NCI-H526 treated with DMSO at 0.1 percent for 48 hours (cell line): ENCODE measurements at regions not wholly inside any gene's neighbourhood (a gene's known extent, or its start where the extent isn't known, plus 50 kb on each side); places are given as distances from the start of the nearest gene placed in this dataset.
A peak's percentile ranks its signal among the peaks of the same experiment; 100 is the strongest.

Experiments
- DNase-seq: peaks from one replicate; lab custom pipeline; 2025; lab: John Stamatoyannopoulos, UW

GRCh38 chr12:115758877-115759620 is 518.4 kb downstream of the MED13L start:
- no peak for DNase-seq

DNA sequence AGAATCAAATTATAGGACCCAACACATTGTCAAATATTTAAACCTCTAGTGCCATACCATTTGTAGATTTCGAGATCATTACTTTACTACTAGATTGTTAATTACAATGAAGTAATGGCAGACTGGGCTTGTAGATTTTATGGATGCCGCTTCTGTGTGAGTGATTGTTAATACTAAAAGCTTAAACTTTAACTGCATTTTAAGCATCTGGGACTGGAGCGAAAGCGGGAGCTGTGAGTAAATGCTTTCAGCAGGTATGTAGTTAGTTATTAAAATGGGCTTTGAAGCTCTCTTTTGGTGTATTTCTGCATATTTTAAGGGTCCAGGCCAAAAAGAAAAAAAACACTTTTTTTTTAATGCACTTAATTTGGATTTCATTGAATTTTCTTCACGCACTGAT is 519.3 kb downstream of the MED13L start:
- DNase-seq = no peak

- DNase-seq = no peak
These were observed 520.7 kb downstream of the MED13L start for GRCh38 chr12:115756804-115757203.

- no peak for DNase-seq
These were observed 521.2 kb downstream of the MED13L start for GRCh38 chr12:115756271-115756670.

DNA sequence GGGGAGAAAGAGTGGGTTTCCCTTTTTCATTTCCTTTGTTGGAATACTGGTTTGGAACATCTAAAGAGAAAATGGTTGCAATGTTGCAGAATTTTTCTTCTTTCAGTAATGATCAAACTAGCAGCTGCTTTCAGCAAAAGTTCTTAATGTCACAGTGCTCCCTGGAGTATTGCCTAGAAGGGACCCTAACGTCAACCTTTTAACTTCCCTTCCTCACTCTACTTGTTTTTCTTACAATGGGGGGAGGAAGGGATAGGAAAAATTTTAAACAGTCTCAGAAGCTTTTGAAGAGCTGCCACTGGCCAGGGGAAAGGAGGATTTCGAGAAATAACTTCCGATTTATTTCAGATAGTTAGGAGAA is 521.8 kb downstream of the MED13L start:
- DNase-seq = no peak

GRCh38 chr12:115755061-115755724 is 522.3 kb downstream of the MED13L start:
- no peak for DNase-seq

DNA sequence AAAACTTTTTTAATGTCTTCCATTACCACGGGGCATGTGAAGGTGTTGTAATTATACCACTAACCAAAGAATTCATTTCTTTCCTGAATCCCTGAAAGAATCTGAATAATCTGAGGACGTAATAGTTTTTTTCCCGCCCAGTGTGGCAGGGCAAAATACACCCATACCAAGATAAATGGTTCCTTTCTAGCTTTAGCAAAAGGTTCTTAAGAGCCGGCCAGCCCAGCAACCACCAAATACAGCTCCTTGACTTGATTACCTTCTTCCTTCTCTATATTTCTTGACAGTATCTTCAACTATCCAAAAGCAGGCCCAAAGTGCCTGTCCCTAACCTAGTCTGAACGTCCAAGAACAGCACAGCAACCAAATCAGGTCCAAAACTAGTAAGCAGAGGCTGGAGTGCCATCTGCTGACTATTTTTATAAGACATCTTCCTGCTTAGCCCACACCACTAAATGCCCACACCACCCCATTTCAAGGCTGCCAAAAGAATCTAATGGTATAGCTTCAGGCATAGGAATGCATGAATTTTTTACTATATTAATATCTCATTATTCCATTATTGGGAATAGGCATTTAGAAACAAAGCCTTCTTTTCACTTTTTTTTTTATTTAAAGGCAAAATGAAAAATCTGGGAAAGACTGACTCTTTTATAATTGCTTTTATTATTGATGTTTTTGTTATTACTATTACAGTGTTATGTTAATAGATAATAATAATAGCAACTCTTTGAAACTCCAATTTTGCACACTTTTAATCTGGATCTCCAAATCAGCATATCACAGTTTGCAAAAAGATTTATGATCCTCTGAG is 524.4 kb downstream of the MED13L start:
- peak; percentile 52 for DNase-seq

GRCh38 chr12:115752156-115752555 is 525.3 kb downstream of the MED13L start:
- DNase-seq = no peak

- no peak for DNase-seq
These were observed 527.2 kb downstream of the MED13L start for GRCh38 chr12:115750340-115750739.

DNA sequence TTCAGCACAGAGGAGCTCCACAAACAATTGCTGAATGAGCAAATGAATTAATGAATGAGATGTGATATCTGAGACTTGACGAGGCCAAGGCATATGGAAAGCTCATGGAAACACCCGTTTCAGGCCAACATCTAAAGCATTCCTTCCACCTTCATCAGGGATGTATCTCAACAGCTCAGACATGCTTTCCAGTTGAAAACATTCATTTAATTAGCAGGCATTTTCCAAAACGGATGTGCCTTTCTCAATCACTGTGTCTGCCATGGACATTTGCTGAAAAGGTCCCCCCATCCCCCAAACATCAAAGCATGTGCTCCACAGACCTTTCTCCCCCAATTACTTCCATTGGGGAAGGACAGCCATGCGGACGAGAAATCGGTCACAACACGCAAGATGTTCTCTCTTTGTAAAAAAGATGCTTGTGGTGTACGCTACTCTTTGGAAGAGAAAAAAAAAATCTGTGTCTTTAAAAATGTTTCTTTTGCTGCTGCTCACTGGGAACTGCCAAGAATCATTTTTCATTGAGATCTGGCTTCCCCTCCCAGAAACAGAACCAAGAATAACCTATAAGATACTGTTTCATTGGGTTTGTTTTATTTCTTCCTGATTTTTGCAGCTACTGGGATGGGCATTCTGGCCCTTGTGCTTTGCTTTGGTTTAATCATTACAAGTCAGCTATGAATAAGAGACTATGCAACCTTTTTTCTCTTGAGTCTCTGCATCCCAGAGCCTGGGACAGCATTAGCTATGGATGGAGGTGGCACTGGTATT is 528.2 kb downstream of the MED13L start:
- no peak for DNase-seq

DNA sequence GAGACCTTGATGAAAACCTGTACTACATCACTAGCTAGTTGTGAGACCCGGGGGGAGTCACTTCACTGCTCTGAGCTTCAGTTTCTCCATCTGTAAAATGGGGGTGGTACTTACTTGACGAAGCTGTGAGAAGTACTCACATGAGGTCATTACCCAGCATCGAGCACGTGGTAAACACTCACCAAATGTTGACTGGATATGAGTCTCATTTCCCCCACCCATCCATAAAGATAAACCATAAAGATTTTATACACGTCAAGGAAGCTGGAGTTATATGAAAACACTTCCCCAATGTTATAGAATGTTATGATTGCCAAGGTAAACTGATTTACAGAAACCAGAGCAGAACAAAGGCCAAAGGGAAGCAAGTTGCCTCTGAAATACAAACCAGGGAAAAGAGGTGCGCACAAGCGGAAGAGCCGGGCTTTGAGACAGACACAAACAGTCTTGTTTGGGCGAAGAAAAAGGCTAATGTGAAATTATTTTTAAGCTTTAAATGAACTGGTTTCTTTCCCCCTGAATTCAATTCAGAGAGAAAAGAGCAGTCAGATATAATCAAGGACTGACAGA is 536.8 kb downstream of the MED13L start:
- DNase-seq = no peak

DNA sequence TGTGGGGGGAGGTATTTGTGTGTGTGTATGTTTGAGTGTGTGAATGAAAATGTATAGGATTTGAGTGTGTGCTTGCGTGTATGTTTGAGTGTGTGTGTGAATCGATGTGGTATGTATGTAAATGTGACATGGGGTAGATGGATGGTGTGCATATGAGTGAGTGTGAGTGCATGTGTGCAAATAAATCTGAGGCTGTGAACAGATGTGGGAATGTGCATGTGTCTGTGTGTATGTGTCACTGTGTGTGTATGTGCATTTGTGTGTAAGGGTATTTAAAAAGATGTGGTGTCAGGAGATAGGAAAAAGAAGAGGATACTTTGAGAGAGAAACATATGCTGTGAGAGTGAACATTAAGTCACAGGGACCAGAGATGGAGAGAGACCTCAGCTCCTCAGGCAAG is 539.6 kb downstream of the MED13L start:
- DNase-seq = no peak

DNA sequence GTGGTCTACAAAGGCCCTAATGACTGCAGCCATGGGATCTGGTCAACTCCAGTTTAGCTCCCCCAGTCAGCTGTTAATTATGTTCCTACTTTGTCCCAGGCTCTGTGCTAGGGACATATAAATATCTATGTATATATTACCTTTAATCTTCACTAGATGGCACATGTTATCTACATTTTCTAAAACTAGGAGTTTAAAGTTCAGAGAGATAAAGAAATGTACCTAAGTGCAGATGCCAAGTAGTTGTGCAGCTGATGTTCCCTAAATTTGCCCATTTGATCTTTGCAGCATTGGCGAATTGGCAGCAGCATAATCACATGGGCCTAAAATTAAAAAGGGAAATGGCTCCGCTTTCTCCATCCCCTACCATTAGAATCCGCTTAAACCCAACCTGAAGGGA is 541.1 kb downstream of the MED13L start:
- DNase-seq = no peak

DNA sequence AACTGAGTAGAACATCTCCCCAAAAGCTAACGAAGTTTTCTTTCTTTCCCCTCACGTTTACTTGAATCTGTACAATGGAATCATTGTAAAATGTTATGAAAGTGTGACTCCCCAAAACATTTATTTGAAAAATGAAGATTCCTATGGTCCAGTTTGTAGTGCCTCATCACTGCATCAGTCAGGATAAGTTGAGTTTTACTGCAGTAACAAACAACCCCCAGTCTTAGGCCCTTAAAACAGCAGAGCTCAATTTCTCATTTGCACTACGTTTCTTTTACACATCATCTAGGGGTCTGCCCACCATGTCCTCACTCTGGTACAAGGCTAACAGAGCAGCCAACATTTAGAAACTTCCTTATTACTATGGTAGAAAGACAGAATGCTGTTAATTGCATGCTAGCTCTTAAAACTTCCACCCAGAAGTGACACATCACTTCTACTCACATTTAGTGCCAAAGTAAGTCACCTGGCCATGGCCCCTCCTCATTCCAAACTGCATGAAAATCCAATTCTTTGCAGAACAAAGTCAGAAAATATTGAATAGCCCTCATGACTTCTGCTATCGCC is 546.4 kb downstream of the MED13L start:
- no peak for DNase-seq

DNA sequence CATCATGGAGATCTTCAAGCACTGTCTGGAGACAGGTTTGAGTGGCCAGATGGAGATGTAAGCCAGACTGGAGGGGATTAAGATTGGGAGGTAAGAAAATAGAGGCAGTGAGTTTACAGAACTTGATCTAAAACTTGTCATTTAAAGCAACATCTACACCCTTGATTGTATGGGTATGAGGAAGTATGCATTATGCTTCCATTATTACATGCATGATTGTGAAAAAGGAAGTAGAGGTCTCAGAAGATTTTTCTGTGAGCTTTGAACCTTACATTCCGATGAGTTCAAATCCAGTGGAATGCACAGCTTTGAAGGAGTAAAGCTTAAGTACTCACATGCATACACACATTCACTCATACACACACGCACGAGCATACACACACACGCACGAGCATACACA is 550.8 kb downstream of the MED13L start:
- no peak for DNase-seq

DNA sequence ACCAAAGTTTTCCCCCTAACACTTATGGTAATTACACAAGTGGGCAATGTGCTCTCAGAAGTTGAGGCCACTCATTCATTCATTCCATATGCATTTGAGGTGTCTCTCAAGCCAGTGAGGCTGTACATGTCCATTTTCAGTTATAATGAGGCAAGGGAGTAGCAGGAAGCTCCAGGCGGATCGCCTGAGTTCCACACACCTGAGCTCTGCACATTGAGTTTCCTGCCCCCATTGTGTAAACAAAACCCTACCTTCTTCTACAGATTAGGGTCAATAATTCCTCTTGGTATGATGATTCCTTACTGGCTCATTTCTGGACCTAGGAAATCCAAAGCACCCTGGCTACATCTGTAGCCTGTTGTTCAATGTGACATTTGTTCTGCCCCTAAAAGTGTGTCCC is 555.3 kb downstream of the MED13L start:
- no peak for DNase-seq

- DNase-seq = no peak
These were observed 560.9 kb downstream of the MED13L start for GRCh38 chr12:115716551-115716950.

GRCh38 chr12:115712676-115713075 is 564.8 kb downstream of the MED13L start:
- no peak for DNase-seq

GRCh38 chr12:115710104-115710564 is 567.4 kb downstream of the MED13L start:
- DNase-seq = no peak

DNA sequence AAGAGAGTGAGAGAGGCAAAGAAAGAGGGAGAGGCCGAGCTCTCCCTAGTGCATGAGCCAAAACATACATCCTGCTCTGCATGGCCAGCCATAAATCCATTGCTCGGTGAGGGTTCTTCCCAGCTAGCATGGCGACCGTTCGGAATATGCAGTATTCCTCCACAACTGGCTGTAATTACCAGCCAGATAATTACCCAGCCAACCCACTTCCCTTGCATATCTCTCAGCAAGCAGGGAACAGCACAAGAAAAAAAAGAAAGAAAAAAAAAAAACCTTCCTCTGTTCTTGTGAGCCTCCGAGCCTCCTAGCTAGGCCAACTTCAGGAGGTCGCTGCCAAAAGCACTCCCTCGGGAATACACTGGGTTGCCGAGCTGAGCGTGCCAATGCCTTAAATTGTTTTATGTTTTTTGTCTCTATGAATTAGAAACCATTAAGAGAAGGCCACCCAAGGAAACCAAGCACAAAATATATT is 567.9 kb downstream of the MED13L start:
- DNase-seq = no peak

GRCh38 chr12:115708801-115709200 is 568.7 kb downstream of the MED13L start:
- no peak for DNase-seq
